Stimulated activated CD8-positive, alpha-beta memory T cell treated with anti-CD3 and anti-CD28 coated beads, Interleukin-4, amount 100 ng/mL, for 4 hours (primary cell): ENCODE measurements at regions not wholly inside any gene's neighbourhood (a gene's known extent, or its start where the extent isn't known, plus 50 kb on each side); places are given as distances from the start of the nearest gene placed in this dataset.
"Not testable (repeated sequence)": the region's sequence is repeated elsewhere in the genome, so short reads cannot be mapped to it uniquely, and the experiment has no call there.

ENCODE experiments used
- DNase-seq, 2 donors: peaks; one replicate each; pipeline ENCODE4 v3.0.0-alpha.2; 2020; ENCODE audit warnings: low read depth in 2 of 2, low spot score in 1 of 2

DNA sequence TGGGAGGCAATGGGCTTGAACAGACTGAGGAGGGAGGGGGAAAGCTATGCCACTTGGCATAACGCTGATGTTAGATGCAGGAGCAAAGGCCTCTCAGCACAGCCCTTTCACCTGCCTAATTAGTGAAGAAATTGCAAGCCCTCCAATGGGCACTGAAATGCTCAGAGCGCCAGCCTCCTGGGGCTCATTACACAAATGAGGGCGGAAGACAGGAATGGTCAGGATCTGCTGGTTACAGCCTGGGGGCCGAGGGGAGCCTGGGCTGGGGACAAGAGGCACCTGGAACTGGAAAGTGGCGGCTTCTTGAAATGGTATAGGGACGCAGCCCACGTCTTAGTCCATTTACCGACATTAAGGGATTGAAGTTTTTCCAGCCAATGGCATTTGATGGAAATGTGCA, 50.2 kb upstream of the PLET1 start:
- DNase-seq: no peak

DNA sequence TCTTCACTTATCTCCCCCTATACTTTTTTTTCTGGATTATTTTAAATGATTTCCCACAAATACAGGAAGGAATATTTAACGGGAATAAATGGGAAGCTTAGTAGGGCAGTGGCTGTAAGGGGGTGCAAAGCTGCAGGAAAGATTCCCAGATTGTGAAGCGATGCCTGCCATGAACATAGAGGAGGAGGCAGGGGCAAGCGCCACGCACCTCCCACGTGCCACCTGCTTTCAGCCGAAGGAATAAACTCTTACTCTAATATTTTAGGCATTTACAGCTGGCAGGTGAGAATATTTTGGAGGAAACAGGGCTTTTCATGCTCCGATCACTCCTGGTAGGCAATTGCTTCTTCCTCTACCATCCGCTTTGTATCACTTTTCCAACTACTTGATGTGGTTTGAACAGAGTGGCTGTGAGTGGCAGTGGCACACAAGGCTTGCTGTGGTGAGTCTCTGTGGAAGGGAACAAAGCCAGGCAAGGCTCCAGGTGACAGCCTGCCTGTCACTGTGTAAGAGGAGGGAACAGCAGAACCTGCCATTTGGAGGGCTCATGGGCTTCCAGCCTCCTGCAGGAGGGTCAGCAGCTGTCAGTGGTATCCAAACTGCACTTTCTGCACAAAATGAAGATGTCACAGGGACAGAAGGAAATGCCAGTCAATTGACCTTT, 54.5 kb upstream of the PLET1 start:
- DNase-seq: no peak

DNA sequence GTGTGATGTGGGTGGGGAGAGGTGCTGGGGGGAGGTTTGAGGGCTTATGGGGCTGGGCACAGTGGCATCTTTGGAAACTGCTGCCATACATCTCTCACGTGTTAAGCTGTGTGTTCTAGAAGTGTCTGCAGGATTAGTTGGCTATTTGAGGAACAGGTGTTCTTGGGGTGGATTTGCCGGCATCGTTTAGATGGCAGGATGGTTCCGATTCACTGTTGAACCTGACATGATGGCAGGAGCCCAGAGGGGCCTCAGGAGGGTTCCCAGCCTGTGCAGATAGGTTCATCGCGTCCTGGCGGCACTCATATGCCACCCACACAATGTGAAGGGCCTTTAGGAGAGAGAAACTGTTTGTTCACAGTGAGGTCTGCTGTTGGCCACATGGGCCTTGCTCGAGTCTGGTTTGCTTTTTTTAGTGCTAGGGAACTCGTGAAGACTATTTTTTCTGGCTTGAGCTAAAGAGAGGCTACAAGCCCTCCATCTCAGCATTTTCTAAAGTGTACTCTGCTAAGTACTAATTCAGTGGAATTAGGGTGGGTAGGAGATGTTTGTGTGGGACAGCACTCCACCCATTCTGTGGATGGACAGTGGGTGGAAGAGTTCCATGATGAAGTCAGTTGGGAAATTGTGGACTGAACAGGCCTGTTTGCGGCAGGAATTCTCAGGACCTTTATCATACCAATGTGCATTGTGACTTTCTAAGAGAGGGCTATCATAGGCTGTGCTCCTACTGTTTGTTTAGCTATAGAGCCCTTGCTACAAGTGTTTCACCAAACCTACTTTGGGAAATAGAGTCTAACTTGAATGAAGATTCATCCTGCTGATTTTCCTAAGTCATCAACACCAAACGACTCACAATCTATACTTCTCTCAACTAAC, 55.4 kb upstream of the PLET1 start:
- no peak for DNase-seq

DNA sequence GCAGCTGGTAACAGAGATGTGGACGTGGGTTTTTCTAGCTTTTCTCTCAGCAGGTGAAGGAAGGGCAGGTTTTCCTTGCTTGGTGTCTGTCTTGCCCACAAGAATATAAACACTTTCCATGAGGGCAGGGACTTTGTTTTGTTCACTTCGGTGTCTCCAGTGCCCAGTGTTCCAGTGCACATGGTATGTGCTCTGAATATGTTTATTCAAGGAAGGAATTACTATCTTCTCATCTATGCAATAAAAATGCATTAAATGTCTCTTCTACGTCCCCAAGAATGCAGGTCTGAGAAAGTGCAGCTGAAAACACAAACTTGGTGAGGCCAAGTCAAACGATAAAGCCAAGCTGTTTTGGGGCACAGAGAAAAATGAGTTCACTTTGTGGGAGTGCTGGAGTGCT, 56.3 kb upstream of the PLET1 start:
- DNase-seq: no peak

DNA sequence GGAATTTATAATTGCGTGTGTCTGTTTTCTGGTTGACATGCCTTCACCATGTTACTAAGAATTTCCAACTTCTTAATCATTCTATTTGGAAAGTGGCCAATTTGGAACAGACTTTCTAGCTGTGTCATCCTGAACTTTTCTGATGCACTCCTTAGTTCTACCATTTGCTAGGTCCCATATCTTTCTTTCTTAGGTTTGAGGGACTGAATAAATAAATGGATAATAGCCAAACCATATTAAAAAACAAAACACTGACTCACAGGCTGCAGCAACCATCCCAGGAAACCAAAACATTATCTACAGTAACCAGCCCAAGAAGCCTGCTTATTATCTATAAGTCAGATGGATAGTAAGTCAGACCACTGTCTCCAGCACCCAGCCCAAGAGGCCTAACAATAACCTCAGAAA, 57.5 kb upstream of the PLET1 start:
- no peak for DNase-seq

DNA sequence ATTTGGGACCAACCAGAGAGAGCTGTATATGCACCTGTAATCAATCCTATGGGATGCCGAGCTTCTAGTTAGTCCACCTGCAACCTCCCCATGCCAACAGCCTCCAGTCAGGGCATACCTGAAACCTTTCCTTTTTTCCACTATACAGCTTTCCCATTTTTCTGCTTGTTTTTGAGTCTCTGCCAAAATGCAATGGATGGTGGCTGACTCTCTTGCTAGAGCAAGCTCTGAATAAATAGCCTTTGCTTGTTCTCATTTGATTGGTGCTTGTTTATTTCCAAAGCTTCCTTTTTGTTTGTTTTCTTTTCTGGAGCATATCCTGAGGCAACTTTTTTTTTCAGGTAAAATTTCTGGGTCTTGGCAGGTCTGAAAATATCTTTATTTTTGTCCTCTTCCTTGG, 58.0 kb upstream of the PLET1 start:
- no peak for DNase-seq

DNA sequence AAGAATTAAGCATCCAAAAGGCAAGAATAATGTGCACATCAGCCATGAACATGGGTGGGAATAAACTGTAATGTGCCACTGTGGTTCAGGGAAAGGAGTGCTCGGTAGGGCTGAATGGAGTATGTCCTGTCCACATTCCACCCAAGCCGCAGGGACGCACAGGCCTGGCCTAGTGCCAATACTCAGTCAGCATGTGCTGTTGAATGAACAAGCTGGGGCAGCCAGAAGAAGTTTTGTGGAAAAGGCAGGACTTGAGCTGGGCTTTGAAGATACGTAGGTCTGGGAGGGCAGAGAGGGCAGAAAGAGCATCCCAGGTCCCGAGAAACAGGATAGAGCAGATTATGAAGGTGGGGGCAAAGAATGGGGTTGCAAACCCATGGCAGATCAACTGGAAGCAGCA, 60.0 kb upstream of the PLET1 start:
- DNase-seq: no peak

DNA sequence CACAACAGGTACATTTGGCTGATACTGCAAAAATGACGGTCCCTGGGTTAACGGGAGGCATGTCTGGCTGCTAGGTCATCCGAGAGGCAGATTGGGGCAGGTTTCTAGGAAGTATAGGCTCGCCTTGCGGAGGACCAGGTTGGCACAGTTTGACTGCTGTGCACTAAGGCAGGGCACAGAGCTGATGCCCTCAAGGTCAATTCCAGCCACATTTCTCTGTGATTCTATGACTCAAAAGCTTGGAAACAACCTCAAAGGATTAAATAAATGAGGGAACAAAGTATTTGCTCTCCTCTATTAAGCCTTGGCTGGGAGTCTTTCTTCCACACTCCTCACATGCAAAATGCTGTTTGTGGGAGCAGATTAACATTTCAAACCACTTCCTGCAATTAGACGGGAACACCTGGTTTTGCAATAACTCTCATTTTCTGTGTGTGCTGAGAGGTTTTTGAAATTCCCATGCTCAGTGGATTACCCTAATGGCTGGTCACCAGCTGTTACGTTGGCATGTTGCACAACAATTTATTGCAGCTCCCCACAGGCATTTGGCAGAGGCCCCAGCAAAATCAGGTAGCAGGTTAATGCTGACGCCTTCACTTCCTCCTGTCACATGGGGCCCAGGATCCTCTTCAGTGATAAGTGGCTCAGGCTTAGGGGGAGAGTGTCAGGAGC, 61.0 kb upstream of the PLET1 start:
- DNase-seq: no peak

DNA sequence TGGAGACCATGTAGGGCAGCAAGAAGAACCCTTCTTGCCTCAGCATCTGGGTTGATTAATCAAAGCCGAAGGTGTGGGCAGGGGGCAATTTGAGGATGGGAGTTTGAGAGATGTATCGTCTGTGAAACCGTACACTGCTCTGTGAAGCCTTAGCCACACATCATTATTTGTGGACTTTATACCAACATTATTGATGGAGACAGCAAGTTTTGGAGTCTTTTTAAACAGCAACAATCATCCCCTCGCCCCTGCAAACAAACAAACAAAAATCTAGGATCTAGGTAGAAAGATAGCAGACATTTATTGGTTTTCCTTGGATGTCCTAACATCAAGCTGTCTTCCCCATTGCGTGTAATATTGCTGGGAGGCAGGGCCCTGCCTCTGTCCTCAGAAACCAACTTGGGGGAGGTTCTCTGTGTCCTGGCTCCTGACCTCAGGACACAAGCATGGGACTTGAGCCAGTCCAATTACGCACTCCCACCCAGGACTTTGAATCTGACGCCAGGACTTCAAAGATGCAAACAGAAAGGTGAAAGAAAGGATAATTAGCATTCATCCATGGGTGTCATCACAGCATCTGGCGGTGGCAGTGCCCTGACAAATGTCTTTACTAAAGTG, 61.6 kb upstream of the PLET1 start:
- DNase-seq: no peak

DNA sequence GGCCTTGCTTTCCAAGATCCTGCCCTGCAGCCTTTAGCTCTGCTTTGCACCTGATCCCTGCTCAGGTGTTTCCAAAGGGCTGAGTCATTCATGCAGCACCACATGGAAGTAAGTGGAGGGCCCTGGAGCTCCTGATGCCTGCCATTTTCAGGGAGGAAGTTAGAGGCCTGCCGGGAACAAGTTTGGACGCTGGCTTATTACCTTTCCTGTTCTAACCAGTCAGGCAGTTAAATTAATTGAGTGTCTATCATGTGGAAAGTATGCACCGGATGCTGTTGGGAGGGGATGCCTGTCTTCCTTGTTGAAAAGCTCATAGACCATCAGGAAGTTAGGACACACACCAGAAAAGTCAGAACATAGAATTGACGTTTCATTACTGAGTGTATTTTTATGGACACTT, 73.7 kb upstream of the PLET1 start:
- DNase-seq: no peak

DNA sequence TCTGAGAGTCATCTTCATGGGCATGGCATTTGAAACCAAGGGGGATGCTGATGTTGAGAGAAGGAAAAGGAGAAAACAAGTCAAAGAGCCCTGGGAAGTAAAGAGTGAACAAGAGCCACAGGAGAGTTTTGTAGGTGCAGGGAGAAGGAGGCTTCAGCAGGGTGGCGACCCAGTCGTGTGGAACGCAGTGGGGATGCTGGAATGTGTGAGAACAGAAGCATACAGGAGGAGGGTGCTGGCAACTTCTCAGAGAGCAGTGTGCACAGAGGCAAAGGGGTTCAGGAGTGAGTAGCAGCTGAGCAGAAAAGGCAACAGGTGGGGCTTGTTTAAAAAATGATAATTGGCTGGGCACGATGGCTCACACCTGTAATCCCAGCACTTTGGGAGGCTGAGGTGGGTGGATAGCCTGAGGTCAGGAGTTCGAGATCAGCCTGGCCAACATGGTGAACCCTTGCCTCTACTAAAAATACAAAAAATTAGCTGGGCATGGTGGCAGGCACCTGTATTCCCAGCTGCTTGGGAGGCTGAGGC, 75.8 kb upstream of the PLET1 start:
- DNase-seq: no peak

DNA sequence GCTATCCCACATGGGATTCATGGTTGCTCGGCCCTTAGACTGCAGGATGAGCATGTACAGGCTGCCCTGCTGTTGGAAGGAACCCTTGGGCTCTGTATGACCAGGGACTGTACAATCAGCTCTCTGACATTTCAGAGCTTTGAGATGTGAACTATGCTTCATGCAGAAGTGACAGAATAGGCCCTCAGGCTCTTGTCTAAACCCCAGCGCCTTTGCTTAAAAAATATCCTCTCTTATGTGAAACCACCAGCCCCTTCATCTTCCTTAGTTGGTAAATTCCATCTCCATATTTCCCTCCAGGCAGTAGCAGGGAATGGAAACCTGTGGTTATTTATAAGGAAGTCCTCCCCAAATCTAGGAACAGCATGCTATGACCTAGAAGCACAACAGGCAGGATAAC, 78.9 kb upstream of the PLET1 start:
- no peak for DNase-seq

DNA sequence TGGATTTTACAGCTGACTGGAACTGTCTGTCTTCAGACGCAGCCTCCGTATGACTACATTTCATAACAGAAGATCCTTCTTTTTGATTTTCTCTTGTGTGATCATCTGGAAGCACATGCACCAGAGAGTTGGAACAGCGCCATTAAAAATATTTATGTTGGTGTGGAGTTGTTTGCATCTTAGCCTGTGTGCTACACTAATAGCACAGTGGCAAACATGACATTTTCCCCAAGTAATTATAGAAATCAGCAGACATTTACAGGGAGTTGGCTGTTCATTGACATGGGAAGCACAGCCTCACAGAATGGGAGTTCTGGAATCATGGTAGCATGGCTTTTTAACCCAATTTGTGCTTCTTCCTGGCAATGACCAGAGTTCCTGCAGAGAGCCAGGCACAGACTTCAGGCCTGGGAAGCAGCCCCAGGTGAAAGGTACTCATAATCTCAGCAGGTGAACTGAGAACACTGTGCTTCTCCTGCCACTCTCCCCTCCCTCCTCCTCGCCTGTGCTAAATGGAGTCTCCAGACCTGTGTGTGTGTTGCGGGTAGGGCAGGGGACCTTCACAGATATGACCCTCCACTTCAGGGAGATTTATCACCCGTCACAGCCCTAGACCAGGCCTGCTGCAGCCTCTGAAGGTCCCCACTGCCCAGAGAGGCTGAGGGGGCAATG, 82.8 kb upstream of the PLET1 start:
- no peak for DNase-seq

DNA sequence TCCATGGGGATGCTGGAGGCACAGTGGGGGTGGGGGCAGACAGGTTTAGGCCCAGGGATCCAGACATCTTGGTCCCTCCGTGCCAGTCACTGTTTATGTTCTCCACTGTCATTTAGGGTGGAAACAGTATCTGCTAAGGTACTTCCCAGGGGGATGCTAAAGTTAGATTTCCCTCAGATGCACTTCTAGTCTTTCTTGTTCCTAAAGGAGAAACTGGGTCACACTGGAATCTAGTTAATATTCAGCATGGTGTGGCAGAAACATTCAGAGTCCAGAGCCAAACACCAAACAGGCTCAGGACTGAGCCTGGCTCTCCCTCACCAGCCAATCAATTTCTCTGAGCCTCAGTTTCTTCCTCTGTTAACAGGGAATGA, 83.4 kb upstream of the PLET1 start:
- no peak for DNase-seq

DNA sequence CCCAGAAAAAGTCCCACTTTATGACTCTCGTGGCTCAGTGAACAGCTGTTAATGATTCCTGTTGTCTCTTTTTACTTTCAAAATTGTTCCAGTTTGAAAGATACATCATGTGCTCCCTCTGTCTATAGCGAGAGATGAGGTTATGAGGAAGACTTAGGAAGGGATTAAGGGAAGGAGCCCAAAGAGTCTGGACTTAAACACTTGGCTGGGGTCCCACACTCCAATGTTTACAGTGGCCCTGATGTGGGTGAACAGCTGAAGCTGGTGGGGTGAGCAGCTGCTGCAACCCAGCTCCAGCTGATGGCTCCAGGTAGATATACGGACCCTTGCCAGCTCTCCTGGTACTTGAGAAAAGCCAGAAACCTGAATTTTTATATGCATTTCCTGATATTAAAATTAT, 84.5 kb upstream of the PLET1 start:
- DNase-seq: no peak

DNA sequence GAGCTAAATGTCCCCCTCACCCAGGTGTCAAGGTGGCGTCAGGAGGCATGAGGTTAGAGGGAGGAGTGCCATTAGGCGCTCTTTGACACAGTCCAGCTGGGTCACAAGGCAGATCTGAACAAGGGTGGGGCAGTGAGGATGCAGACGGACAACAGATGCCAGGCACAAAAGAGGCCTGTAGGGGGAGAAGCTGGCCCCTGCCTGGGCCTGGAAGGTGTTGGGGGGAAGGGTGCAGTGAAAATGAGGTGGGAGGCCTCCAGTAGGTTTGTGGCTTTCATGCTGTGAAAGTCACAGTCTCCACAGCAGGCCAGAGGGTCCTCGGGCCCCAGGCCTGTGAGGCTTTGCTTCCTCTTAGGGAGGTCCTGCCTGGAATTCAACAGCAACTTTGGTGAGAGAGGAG, 85.0 kb upstream of the PLET1 start:
- DNase-seq: no peak

DNA sequence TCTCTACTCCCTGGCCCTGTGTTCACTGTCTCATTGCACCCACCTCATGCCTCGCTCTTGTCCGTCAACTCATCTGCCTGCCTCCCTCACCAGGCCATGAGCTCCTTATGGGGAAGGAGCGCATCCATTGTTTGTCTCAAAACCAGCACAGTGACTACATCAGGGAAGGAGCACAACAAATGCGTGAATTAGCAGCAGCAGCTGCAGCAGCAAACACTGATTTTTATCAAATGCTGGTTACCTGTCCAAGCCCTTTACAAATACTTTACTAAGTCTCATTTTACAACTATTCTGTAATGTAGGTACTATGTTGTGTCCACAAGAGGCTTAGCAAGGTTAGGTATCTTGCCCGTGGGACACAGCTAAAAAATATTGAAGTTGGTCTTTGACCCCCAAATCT, 85.9 kb upstream of the PLET1 start:
- no peak for DNase-seq

DNA sequence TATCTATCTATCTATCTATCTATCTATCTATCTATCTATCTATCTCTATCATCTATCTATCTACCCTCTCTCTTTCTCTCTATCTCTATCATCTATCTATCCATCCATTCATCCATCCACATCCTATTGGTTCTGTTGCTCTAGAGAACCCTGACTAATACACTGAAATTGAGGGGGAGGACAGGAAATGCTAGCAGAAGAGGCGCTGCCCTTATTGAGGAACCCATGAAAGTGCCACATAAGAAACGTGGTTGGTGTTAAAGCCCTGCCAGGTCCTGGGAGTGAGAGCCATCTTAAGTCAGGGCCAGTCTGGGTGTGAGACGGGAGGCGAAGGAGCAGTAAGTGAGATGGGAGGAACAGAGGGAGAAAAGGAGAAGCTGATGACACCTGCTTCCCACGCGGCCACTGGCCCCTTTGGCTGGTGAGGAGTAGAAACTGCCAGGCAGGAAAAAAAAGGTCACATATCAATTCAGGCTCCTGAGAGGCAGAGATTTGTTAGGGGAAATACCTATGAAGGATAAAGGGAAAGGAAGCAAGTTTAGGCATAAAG, 87.9 kb upstream of the PLET1 start:
- no peak for DNase-seq

DNA sequence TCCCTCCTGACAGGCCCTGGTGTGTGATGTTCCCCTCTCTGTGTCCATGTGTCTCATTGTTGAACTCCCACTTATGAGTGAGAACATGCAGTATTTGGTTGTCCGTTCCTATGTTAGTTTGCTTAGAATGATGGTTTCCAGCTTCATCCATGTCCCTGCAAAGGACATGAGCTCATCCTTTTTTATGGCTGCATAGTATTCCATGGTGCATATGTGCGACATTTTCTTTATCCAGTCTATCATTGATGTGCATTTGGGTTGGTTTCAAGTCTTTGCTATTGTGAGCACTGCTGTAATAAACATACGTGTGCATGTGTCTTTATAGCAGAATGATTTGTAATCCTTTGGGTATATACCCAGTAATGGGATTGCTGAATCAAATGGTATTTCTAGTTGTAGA, 90.8 kb upstream of the PLET1 start:
- not testable (repeated sequence) for DNase-seq

DNA sequence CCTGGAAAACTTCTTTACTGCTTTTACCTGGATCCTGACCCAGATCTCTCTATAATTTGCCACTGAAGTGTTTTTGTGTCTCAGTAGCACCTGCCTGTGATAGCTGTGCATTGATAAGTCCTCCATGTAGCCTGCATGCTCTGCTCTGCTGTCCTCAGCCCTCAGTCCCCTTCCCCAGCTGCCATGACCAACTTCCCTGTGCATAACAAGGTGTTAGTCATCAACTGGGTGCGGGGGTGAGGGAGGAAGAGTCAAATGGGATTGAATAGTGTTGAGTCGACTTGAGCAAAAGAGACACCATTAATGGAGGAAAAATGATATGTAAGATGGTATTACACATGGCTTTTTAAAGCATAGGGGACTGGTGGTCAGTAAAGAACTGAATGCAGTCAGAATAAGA, 92.2 kb upstream of the PLET1 start:
- DNase-seq: no peak

DNA sequence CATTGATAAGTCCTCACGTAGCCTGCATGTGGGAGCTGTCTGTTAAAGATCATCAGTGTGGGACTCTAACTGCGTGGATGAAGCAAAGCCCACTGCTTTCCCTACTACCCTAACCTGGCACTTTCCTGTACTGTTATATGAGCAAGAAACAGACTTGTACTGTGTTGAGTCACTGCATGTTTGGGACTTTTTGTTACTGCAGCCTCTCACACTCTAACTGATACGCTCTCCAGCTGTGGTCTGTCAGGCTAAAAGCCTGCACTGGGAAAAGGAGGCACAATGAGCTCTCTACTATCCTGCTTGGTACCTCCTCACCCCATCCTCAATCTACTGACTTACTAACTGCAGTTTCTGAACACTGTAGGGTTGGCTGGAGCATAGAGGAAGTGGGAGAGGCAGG, 93.7 kb upstream of the PLET1 start:
- no peak for DNase-seq
